ENCODE measurements at regions not wholly inside any gene's neighbourhood (a gene's known extent, or its start where the extent isn't known, plus 50 kb on each side); places are given as distances from the start of the nearest gene placed in this dataset.

GRCh38 chr2:198700319-198700718, 757.4 kb downstream of the SATB2 start:
- TF ChIP-seq, protein P1, sequence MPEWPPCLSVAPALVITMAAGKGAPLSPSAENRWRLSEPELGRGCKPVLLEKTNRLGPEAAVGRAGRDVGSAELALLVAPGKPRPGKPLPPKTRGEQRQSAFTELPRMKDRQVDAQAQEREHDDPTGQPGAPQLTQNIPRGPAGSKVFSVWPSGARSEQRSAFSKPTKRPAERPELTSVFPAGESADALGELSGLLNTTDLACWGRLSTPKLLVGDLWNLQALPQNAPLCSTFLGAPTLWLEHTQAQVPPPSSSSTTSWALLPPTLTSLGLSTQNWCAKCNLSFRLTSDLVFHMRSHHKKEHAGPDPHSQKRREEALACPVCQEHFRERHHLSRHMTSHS (tag by site-specific recombination; IDR thresholded peaks at IDR 0.05) = no peak
- no peak for TF ChIP-seq ZBTB17 (tag by site-specific recombination; IDR thresholded peaks at IDR 0.05)
- no peak for TF ChIP-seq ZNF704 (tag by site-specific recombination; IDR thresholded peaks at IDR 0.05)
- TF ChIP-seq TCF7L2 (IDR thresholded peaks at IDR 0.05; ENCODE audit: borderline replicate concordance, low read depth, low read length) = peak; percentile 90; the same call in 1 of the 2 replicates
- CTCF ChIA-PET = no interaction called here
- POLR2A ChIA-PET = no interaction called here
- no peaks in the 10 kb centered on the region for H3K9me3 ChIP-seq (ENCODE audit: control insufficient read depth, insufficient read depth, low read depth, low read length)
- H3K27ac ChIP-seq (ENCODE audit: extremely low read depth, low read depth, low read length) = no peak overlapping the region
- peaks cover 4% of the 10 kb centered on the region for H3K4me1 ChIP-seq (ENCODE audit: control insufficient read depth, insufficient read depth, low read length)
- H3K4me3 ChIP-seq (ENCODE audit: low read depth, low read length) = no peak overlapping the region
- H3K36me3 ChIP-seq (ENCODE audit: control insufficient read depth in 2 of 2, insufficient read depth in 1 of 2, low read length in 2 of 2) = no peaks in the 10 kb centered on the region

DNA sequence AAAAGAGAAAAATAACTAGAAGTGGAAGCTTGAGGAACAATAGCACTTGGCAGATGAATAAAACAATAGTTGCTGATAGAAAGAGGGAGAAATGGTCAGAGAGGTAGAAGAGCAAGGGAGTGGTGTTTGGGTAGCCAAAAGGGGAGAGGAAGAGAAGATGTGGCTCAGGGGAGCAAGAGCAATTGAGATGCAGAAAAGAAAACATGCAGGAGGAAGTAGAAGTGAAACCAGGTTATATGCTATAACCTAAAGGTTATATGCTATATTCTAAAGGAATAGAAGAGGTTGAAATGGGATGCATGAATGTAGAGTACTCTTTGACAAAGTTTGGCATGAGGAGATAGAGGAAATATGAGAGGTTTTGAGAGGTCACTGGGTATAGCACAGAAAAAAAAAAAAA, 759.5 kb downstream of the SATB2 start:
- Histone ChIP-seq H3K4me1 (ENCODE audit: control insufficient read depth, insufficient read depth, low read length) (peaks cover 4% of the 10 kb centered on the region), H3K36me3 (ENCODE audit: control insufficient read depth in 2 of 2, insufficient read depth in 1 of 2, low read length in 2 of 2) (no peaks in the 10 kb centered on the region), H3K4me3 (ENCODE audit: low read depth, low read length) (no peak overlapping the region), H3K9me3 (ENCODE audit: control insufficient read depth, insufficient read depth, low read depth, low read length) (no peaks in the 10 kb centered on the region), H3K27ac (ENCODE audit: extremely low read depth, low read depth, low read length) (no peak overlapping the region)
- ChIA-PET POLR2A (no interaction called here), CTCF (interaction anchor here (0.8 to 1.5 kb wide), 2 partner anchors 12 to 787 kb away, joined by 3 to 4 read pairs; no protein-coding TSS in a partner anchor)
- TF ChIP-seq ZEB2 (tag by site-specific recombination; IDR thresholded peaks at IDR 0.05) (no peak), ZNF214 (tag by site-specific recombination; IDR thresholded peaks at IDR 0.05; ENCODE audit: borderline replicate concordance) (no peak), INSM2 (tag by site-specific recombination; IDR thresholded peaks at IDR 0.05) (no peak), PRDM1 (tag by site-specific recombination; IDR thresholded peaks at IDR 0.05) (0 out of 2 replicates have a peak, but pooled peaks have one; percentile 5)

- no peaks in the 10 kb centered on the region for H3K9me3 ChIP-seq (ENCODE audit: control insufficient read depth, insufficient read depth, low read depth, low read length)
- TF ChIP-seq ZNF26 (tag by site-specific recombination; IDR thresholded peaks at IDR 0.05) (no peak), ZNF664 (tag by site-specific recombination; IDR thresholded peaks at IDR 0.05) (peak; percentile 82), ZNF549 (tag by site-specific recombination; IDR thresholded peaks at IDR 0.05) (no peak), GLIS2 (tag by site-specific recombination; IDR thresholded peaks at IDR 0.05) (no peak), ZNF660 (tag by site-specific recombination; IDR thresholded peaks at IDR 0.05) (no peak)
- H3K27ac ChIP-seq (ENCODE audit: extremely low read depth, low read depth, low read length) = no peak overlapping the region
- H3K4me1 ChIP-seq (ENCODE audit: control insufficient read depth, insufficient read depth, low read length) = peaks cover 8% of the 10 kb centered on the region
- H3K4me3 ChIP-seq (ENCODE audit: low read depth, low read length) = no peak overlapping the region
- CTCF ChIA-PET = interaction anchor here (0.8 to 1.5 kb wide), 2 partner anchors 12 to 788 kb away, joined by 3 to 4 read pairs; no protein-coding TSS in a partner anchor
- POLR2A ChIA-PET = no interaction called here
- H3K36me3 ChIP-seq (ENCODE audit: control insufficient read depth in 2 of 2, insufficient read depth in 1 of 2, low read length in 2 of 2) = no peaks in the 10 kb centered on the region
Measured at GRCh38 chr2:198697794-198698193, 759.9 kb downstream of the SATB2 start.

- ChIA-PET POLR2A (no interaction called here), CTCF (interaction anchor here (1.5 kb wide), 1 partner anchor 788 kb away, joined by 3 read pairs; no protein-coding TSS in a partner anchor)
- Histone ChIP-seq H3K4me1 (ENCODE audit: control insufficient read depth, insufficient read depth, low read length) (peaks cover 9% of the 10 kb centered on the region), H3K9me3 (ENCODE audit: control insufficient read depth, insufficient read depth, low read depth, low read length) (no peaks in the 10 kb centered on the region), H3K4me3 (ENCODE audit: low read depth, low read length) (no peak overlapping the region), H3K27ac (ENCODE audit: extremely low read depth, low read depth, low read length) (no peak overlapping the region), H3K36me3 (ENCODE audit: control insufficient read depth in 2 of 2, insufficient read depth in 1 of 2, low read length in 2 of 2) (no peaks in the 10 kb centered on the region)
- TF ChIP-seq ZNF10 (tag by site-specific recombination; IDR thresholded peaks at IDR 0.05) = no peak
- TF ChIP-seq ZIC2 (tag by site-specific recombination; IDR thresholded peaks at IDR 0.05) = peak; percentile 37; the same call in 1 of the 2 replicates
- TF ChIP-seq ZNF664 (tag by site-specific recombination; IDR thresholded peaks at IDR 0.05) = peak; percentile 77
- TF ChIP-seq TRIM28 (IDR thresholded peaks at IDR 0.05; ENCODE audit: borderline replicate concordance, low read length) = 0 out of 2 replicates have a peak, but pooled peaks have one; percentile 55
- TF ChIP-seq ZNF175 (tag by site-specific recombination; IDR thresholded peaks at IDR 0.05) = no peak
- peak; percentile 42; the same call in 1 of the 2 replicates for TF ChIP-seq FEZF1 (tag by site-specific recombination; IDR thresholded peaks at IDR 0.05)
- TF ChIP-seq ZNF335 (tag by site-specific recombination; conservative IDR thresholded peaks at IDR 0.05) = peak; percentile 15; the same call in 1 of the 2 replicates
- TF ChIP-seq ZNF645 (tag by site-specific recombination; IDR thresholded peaks at IDR 0.05) = no peak
- TF ChIP-seq, protein P2, sequence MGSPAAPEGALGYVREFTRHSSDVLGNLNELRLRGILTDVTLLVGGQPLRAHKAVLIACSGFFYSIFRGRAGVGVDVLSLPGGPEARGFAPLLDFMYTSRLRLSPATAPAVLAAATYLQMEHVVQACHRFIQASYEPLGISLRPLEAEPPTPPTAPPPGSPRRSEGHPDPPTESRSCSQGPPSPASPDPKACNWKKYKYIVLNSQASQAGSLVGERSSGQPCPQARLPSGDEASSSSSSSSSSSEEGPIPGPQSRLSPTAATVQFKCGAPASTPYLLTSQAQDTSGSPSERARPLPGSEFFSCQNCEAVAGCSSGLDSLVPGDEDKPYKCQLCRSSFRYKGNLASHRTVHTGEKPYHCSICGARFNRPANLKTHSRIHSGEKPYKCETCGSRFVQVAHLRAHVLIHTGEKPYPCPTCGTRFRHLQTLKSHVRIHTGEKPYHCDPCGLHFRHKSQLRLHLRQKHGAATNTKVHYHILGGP (tag by site-specific recombination; IDR thresholded peaks at IDR 0.05) = 0 out of 2 replicates have a peak, but pooled peaks have one; percentile 33
Measured at GRCh38 chr2:198697218-198697617, 760.5 kb downstream of the SATB2 start.
